ENCODE measurements at regions not wholly inside any gene's neighbourhood (a gene's known extent, or its start where the extent isn't known, plus 50 kb on each side); places are given as distances from the start of the nearest gene placed in this dataset.

DNA sequence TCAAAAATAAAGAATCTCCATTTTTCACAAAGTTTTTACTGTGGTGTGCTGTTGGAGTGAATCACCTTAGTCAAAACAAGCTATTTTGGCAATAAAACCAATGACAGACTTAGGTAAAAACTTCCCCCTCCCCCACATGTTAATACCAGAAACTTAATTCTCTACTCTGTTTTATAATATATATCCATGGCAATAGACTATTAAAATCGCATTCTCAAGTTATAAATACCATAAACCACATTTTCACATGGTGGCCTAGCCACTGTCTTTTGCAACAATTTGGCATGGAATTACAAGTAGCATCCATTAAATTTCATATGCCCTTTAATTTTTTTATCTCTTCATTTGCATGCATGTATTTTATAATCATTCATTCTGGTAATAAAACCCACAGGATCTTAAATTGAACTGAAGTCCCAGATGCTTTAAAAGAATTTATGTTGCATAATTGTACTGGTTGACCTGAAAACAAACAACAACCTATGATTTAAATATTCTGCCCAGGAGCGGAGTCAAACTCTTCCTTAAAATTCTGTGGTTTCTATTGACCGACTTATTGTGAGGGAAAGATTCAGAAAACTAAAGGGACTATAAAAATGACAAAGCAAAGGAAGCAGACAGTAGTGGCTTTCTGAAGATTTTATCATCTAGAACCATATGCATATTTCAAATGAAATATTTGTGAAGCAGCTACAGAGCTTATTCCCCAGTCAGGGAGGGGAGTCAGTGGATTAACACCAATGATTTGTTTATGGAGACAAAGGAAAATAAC lies 229.0 kb upstream of the TBL1XR1 start:
- no peak for DNase-seq
- no peak overlapping the region for H3K27ac ChIP-seq
- no peak overlapping the region for H3K4me3 ChIP-seq
- peaks cover 0 to 12% (median 6%) of the 10 kb centered on the region in 4 donors for H3K4me1 ChIP-seq
- TF ChIP-seq, protein P1, sequence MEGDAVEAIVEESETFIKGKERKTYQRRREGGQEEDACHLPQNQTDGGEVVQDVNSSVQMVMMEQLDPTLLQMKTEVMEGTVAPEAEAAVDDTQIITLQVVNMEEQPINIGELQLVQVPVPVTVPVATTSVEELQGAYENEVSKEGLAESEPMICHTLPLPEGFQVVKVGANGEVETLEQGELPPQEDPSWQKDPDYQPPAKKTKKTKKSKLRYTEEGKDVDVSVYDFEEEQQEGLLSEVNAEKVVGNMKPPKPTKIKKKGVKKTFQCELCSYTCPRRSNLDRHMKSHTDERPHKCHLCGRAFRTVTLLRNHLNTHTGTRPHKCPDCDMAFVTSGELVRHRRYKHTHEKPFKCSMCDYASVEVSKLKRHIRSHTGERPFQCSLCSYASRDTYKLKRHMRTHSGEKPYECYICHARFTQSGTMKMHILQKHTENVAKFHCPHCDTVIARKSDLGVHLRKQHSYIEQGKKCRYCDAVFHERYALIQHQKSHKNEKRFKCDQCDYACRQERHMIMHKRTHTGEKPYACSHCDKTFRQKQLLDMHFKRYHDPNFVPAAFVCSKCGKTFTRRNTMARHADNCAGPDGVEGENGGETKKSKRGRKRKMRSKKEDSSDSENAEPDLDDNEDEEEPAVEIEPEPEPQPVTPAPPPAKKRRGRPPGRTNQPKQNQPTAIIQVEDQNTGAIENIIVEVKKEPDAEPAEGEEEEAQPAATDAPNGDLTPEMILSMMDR (IDR thresholded peaks at IDR 0.05) = no peak
- no peak for TF ChIP-seq POLR2AphosphoS5 (IDR thresholded peaks at IDR 0.05)
- TF ChIP-seq POLR2A (IDR thresholded peaks at IDR 0.05) = no peak
- no peak for TF ChIP-seq EP300 (IDR thresholded peaks at IDR 0.05)
- no peaks in the 10 kb centered on the region for H3K27me3 ChIP-seq
- 78 to 90% methylated on average over 3 of the region's 3 CpGs for WGBS, 2 donors
- H3K36me3 ChIP-seq = no peaks in the 10 kb centered on the region
- intact Hi-C loops (cut with DNase I) = no loop called here
- H3K9me3 ChIP-seq = no peaks in the 10 kb centered on the region

DNA sequence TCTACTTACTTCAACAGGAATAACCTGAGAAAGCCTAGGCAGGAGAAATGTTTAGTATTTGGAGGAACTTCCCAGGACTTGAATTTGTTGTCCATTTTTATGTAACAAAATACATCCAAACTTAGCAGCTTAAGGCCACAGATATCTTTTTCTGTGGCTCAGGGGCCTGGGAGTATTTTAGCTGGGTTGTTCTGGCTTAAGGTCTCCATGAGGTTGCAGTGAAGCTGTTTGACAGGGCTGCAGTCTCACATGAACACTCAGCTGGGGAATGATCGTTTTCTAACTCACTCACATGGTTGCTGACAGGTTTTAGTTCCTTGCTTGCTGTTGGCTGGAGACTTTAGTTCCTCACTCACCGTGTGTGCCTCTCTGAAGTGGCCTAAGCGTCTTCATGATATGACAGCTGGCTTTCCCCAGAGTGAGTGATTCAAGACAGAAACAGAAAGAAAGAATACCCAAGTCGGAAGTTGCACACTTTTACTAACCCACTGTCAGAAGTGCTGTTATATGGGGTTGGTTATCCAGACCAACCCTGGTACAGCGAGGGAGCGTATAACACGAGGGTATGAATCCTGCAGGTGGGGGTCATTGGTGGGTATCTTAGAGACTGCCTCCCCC lies 229.7 kb upstream of the TBL1XR1 start:
- H3K9me3 ChIP-seq = no peaks in the 10 kb centered on the region
- no peaks in the 10 kb centered on the region for H3K27me3 ChIP-seq
- peaks cover 0 to 5% (median 0%) of the 10 kb centered on the region in 4 donors for H3K4me1 ChIP-seq
- intact Hi-C loops (cut with DNase I) = no loop called here
- TF ChIP-seq, protein P1 (IDR thresholded peaks at IDR 0.05) = no peak
- TF ChIP-seq POLR2A (IDR thresholded peaks at IDR 0.05) (no peak), EP300 (IDR thresholded peaks at IDR 0.05) (no peak)
- DNase-seq = no peak
- WGBS, 2 donors = 63 to 84% methylated on average over 7 of the region's 7 CpGs
- H3K4me3 ChIP-seq = no peak overlapping the region
- H3K36me3 ChIP-seq = no peaks in the 10 kb centered on the region
- no peak overlapping the region for H3K27ac ChIP-seq

DNA sequence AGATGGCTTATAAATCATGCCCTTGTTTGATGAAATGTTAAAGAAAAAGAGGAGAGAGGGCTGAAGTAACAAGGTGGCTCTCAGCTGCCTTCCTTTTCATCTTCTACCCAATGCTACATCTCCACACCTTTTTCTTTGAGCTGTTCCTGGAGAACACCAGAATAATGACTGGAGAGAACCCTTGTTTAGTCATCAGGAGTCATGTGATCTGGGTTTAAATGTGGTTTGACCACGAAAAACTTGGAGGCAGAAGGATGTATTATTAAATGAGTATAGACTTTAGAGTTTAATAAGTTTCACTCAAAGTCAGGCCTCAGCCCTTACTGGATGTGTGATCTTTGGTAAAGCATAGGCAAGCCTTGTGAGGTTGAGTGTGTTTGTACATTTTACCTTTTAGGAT lies 230.3 kb upstream of the TBL1XR1 start:
- TF ChIP-seq, protein P1 (IDR thresholded peaks at IDR 0.05) = no peak
- TF ChIP-seq EP300 (IDR thresholded peaks at IDR 0.05) (no peak), POLR2AphosphoS5 (IDR thresholded peaks at IDR 0.05) (no peak), POLR2A (IDR thresholded peaks at IDR 0.05) (no peak)
- 24 to 40% methylated on average over 1 of the region's 1 CpG for WGBS, 2 donors
- no peaks in the 10 kb centered on the region for H3K36me3 ChIP-seq
- no peaks in the 10 kb centered on the region for H3K27me3 ChIP-seq
- intact Hi-C loops (cut with DNase I) = no loop called here
- peaks cover 0 to 5% (median 0%) of the 10 kb centered on the region in 4 donors for H3K4me1 ChIP-seq
- no peak overlapping the region for H3K27ac ChIP-seq
- H3K4me3 ChIP-seq = no peak overlapping the region
- no peak for DNase-seq
- no peaks in the 10 kb centered on the region for H3K9me3 ChIP-seq

DNA sequence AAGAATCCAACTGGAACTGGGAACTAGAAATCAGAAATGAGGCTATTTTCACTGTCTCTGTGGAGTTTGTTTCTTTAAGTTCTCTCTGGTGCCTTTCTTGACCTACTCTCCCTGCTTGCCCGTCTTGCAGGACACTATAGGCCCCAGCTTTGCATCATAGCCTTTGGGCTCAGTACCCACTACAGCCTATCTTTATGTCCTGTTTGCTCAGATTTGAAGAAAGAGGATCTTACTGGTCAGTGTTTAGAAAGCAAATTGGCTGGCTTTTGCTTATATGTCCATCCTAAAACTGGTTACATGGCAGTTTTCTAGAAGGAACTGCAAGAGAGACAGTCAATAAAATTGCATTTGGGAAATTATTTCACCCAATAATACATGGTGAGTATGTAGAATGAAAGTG lies 231.8 kb upstream of the TBL1XR1 start:
- Histone ChIP-seq H3K9me3 (no peaks in the 10 kb centered on the region), H3K27me3 (no peaks in the 10 kb centered on the region), H3K36me3 (no peaks in the 10 kb centered on the region), H3K4me3 (no peak overlapping the region), H3K4me1 (no peaks in the 10 kb centered on the region), H3K27ac (no peak overlapping the region)
- no peak for DNase-seq
- WGBS, 2 donors = 76 to 82% methylated on average over 1 of the region's 1 CpG
- TF ChIP-seq POLR2AphosphoS5 (IDR thresholded peaks at IDR 0.05) = no peak
- TF ChIP-seq, protein P1 (IDR thresholded peaks at IDR 0.05) = no peak
- TF ChIP-seq POLR2A (IDR thresholded peaks at IDR 0.05) = no peak
- TF ChIP-seq EP300 (IDR thresholded peaks at IDR 0.05) = no peak
- intact Hi-C loops (cut with DNase I) = no loop called here
